ENCODE measurements at regions not wholly inside any gene's neighbourhood (a gene's known extent, or its start where the extent isn't known, plus 50 kb on each side); places are given as distances from the start of the nearest gene placed in this dataset.
A peak's percentile ranks its signal among the peaks of the same experiment; 100 is the strongest.

GRCh38 chr2:21281791-21282514 is 158.2 kb downstream of the TDRD15 start:
- no peak for DNase-seq (ENCODE audit: low spot score)

- no peak for DNase-seq (ENCODE audit: low spot score)
Observed at GRCh38 chr2:21282515-21282898, 158.7 kb downstream of the TDRD15 start.

- no peak for DNase-seq (ENCODE audit: low spot score)
Observed at GRCh38 chr2:21288299-21288698, 164.5 kb downstream of the TDRD15 start.

- DNase-seq (ENCODE audit: low spot score): no peak
Observed at GRCh38 chr2:21288739-21289520, 165.2 kb downstream of the TDRD15 start.

- no peak for DNase-seq (ENCODE audit: low spot score)
Observed at GRCh38 chr2:21289551-21289950, 165.8 kb downstream of the TDRD15 start.

GRCh38 chr2:21289989-21290388 is 166.2 kb downstream of the TDRD15 start:
- no peak for DNase-seq (ENCODE audit: low spot score)

- DNase-seq (ENCODE audit: low spot score): no peak
Observed at GRCh38 chr2:21291426-21291825, 167.7 kb downstream of the TDRD15 start.

- DNase-seq (ENCODE audit: low spot score): no peak
Observed at GRCh38 chr2:21294446-21294845, 170.7 kb downstream of the TDRD15 start.

- DNase-seq (ENCODE audit: low spot score): no peak
Observed at GRCh38 chr2:21299411-21299810, 175.6 kb downstream of the TDRD15 start.

GRCh38 chr2:21301871-21302455 is 178.2 kb downstream of the TDRD15 start:
- DNase-seq (ENCODE audit: low spot score): no peak

GRCh38 chr2:21303876-21304275 is 180.1 kb downstream of the TDRD15 start:
- no peak for DNase-seq (ENCODE audit: low spot score)

GRCh38 chr2:21305581-21305980 is 181.8 kb downstream of the TDRD15 start:
- DNase-seq (ENCODE audit: low spot score): no peak

GRCh38 chr2:21306235-21306634 is 182.5 kb downstream of the TDRD15 start:
- DNase-seq (ENCODE audit: low spot score): no peak

GRCh38 chr2:21307037-21307436 is 183.3 kb downstream of the TDRD15 start:
- no peak for DNase-seq (ENCODE audit: low spot score)

- no peak for DNase-seq (ENCODE audit: low spot score)
Observed at GRCh38 chr2:21310493-21310892, 186.7 kb downstream of the TDRD15 start.

- no peak for DNase-seq (ENCODE audit: low spot score)
Observed at GRCh38 chr2:21314322-21314835, 190.6 kb downstream of the TDRD15 start.

GRCh38 chr2:21317131-21317530 is 193.4 kb downstream of the TDRD15 start:
- peak; percentile 47 for DNase-seq (ENCODE audit: low spot score)

- no peak for DNase-seq (ENCODE audit: low spot score)
Observed at GRCh38 chr2:21318263-21318662, 194.5 kb downstream of the TDRD15 start.

GRCh38 chr2:21326152-21326551 is 202.4 kb downstream of the TDRD15 start:
- DNase-seq (ENCODE audit: low spot score): no peak

GRCh38 chr2:21328177-21328576 is 204.4 kb downstream of the TDRD15 start:
- DNase-seq (ENCODE audit: low spot score): no peak

- DNase-seq (ENCODE audit: low spot score): no peak
Observed at GRCh38 chr2:21330786-21331391, 207.1 kb downstream of the TDRD15 start.

- no peak for DNase-seq (ENCODE audit: low spot score)
Observed at GRCh38 chr2:21331625-21332370, 208.0 kb downstream of the TDRD15 start.

Measured in germinal center (tissue), 1 donor.